GM18502 (cell line): ENCODE measurements at regions not wholly inside any gene's neighbourhood (a gene's known extent, or its start where the extent isn't known, plus 50 kb on each side); places are given as distances from the start of the nearest gene placed in this dataset.
"Not testable (repeated sequence)": the region's sequence is repeated elsewhere in the genome, so short reads cannot be mapped to it uniquely, and the experiment has no call there.

Experiments
- ATAC-seq: cut with Tn5 transposase; IDR thresholded peaks from one replicate; pipeline ENCODE4 v1.9.1; 2021; ENCODE audit warnings: mild to moderate bottlenecking; ENCODE audit not compliant: unreplicated experiment, poor library complexity

DNA sequence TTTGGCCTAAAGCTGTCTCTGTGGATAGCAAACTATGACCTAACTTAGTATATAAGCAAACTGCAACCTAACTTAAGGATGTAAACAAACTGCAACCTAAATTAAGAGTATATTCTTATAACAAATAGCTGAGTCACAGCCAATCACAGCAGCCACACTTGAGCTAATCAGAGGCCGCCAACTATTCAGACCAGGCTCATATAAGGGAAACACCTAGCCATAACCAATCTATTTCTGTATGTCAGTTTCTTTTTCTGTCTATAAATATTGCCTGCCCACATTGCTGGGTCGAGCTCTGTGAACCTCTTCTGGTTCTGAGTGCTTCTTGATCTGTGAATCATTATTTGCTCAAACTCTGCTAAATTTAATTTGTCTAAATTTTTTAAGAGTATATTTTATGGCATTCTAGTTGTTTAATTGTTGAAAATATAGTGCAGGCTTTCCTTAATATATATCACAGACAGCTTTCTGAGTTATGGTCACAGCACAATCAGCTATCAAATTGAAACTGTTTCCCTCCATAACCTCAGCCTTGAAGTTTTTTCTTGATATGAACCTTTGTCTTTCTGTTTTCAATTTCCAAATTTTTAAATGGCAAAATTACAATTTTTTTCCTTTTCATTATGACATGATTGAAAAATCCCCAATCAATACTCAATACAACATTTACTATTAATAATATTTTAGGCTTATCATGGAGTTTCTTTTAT lies 327.1 kb upstream of the NUDT12 start:
- ATAC-seq, result peak; percentile 91

DNA sequence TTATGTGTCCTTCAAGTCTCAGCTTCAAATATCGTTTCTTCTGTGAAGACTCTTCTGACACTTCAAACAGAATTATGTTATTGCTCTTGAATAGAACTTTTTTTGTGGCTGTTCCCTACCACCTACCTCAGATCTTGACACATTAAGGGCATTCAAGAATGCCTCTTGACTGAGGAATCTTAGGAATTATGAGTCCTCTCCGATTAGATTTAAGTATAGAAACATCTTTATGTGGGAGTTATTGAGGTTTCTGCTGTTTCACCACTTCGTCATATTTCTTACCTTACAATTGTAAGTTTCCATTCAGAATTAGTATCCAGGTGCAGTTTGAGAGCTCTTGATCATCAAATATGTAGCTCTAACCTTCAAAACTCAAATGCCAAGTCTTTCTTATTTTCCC lies 324.2 kb upstream of the NUDT12 start:
- no peak for ATAC-seq

GRCh38 chr5:103883143-103883542 lies 320.6 kb upstream of the NUDT12 start:
- ATAC-seq, result no peak

GRCh38 chr5:103881560-103881959 lies 319.0 kb upstream of the NUDT12 start:
- ATAC-seq, result no peak

GRCh38 chr5:103867857-103868598 lies 305.4 kb upstream of the NUDT12 start:
- ATAC-seq, result no peak

DNA sequence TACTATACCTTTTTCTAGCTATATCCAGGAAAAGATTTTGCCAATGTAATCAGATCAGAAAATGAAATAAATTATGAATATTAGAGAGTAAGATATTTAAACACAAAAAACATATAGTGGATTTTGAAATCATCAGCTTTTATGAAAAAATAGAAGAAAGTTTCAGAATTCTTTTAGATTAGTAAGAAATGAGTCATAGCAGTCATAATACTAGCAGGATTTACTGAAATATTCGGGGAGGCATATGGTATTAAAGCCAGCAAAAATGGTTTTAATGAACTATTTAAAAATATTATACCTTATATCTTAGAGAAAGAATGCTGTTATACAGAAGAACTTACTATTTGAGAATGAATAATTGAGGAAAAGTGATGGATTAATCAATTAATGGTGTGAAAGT lies 303.6 kb upstream of the NUDT12 start:
- ATAC-seq, result no peak

DNA sequence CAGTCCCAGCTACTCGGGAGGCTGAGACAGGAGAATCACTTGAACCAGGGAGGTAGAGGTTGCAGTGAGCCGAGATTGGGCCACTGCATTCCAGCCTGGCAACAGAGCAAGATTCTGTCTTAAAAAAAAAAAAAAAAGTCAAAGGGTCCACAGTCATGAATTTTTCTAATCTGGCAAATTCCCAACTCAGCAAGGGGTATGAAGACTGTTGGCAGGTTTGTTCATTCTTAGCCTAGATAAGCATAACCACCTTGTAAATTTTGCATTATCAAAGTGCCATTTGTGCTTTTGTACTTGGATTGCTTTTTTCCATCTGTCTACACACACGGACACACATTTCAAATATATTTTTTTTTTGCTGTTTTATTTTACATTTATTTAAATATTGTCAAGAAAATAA lies 299.8 kb upstream of the NUDT12 start:
- no peak for ATAC-seq

GRCh38 chr5:103860327-103860726 lies 297.7 kb upstream of the NUDT12 start:
- ATAC-seq, result no peak

- ATAC-seq, result not testable (repeated sequence)
Measured at GRCh38 chr5:103858367-103858766, 295.8 kb upstream of the NUDT12 start.

- ATAC-seq, result no peak
Measured at GRCh38 chr5:103851091-103851490, 288.5 kb upstream of the NUDT12 start.

- ATAC-seq, result peak; percentile 77
Measured at GRCh38 chr5:103849934-103850333, 287.3 kb upstream of the NUDT12 start.

DNA sequence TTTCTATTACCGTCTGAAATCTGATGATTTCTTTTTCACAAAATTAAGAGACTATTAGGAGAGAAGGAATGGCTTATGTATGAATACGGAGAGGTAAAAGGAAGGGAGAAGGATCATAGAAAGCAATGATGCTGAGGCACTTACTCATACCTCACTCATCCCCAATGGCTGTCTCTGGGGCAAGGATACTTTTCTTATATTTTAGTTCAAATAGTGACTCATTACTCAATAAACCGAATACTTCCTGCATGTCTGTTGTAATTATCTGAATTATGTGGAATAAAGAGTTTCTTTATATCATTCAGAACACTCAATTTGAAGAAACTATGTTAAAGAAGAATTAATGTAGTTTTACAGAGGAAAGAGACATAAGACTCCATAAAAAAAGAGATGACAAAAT lies 284.5 kb upstream of the NUDT12 start:
- no peak for ATAC-seq

DNA sequence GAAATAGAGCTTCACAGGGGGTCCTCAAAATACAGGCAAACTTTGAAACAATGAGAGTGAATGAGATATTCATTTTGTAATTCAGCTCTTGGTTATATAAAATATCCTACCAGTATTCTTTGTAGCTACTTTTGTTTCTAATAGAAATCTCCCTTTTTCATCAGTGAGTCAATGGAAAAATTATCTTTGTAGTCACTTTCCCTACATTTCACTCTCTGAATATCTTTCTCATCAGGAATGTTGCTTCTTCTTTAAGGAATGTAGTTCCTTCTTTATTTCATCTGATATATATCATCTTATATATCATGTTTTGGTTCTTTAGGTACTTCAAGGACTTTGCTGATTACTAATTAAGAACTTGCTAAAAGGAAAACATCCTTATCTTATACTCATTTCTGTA lies 280.3 kb upstream of the NUDT12 start:
- no peak for ATAC-seq

DNA sequence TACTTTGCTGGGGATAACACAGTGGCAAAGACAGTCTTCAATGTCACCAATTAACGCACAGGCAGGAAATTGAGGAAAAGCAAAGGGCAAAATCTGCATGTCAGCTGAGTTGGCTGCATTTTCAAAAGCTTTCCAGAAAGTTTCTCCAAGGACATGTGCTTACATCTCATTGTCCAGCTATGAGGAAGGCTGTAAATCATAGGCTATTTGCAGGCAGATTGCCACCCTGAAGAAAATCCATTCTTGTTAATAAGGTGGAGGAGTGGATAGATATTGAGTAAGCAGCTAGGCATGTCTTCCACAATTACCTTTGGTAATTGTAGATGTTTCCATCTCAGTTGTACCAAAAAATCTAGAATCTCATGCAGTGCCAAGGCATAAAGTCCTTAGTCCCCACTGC lies 278.0 kb upstream of the NUDT12 start:
- no peak for ATAC-seq

DNA sequence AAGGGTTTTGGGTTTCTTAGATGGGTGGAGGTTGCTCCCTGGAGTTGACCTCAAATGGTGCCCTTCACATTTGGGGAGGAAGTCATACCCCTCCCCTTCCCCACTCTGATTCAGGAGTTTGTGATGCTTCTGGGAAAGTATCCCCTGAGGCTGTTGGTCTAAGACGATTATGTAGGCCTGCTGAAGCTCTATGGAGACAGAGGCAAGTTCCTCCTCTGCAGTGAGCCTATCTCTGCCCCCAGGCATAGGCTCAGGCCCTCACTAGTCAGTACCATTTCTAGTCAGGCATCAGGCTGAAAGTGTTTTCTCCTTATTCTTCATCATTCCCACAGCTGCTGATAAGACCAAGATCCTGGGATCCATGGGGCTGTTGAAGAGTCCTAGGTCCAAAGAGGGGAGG lies 271.6 kb upstream of the NUDT12 start:
- no peak for ATAC-seq

DNA sequence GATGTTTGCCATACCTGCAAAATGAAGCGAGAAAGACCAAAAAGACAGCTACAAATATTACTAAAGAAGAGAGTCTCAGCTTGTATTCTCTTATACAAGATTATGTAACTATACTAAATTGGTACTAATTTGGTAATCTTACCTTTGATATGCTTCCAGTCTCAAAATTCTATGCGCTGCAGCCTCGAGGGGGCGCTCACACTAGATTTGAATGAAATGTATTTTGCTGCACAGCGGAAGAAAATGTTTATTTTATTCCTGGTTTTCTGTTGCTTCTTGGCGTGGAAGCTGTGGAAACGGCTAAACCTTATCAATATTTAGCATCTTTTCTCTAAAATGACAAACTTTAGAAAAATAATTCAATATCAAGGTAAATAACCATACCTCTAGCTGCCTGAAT lies 267.0 kb upstream of the NUDT12 start:
- ATAC-seq, result no peak

- no peak for ATAC-seq
Measured at GRCh38 chr5:103827976-103828375, 265.4 kb upstream of the NUDT12 start.

- no peak for ATAC-seq
Measured at GRCh38 chr5:103821361-103821760, 258.8 kb upstream of the NUDT12 start.

DNA sequence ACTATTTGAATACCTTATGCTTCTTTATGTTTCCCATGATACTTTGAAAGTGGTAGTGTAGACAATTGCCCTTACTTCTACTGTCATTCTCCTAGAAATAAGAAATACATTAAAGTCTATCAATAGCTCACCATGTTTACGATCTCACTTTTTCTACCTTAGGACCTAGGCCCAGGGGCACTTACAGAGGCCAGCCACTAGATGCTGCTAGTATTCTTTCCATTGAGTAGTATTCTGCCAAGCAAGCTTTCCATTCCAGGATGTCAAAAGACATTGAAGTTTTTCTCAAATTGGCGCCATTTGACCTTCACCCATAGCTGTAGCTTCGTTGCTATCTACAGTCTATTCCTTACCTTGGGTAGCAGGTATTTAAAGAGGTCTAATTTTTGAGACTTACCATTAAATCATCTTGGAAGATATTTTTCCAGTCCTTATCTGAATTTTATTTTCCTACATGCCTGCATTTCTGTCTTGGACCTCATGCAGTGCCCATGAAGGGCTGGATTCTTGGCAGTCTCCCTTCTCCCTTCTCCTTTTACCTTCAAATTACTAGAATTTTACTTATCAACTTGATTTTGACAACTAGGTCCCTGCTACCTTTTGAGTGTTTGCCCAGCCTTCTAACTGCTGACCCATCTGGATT lies 246.0 kb upstream of the NUDT12 start:
- peak; percentile 92 for ATAC-seq

DNA sequence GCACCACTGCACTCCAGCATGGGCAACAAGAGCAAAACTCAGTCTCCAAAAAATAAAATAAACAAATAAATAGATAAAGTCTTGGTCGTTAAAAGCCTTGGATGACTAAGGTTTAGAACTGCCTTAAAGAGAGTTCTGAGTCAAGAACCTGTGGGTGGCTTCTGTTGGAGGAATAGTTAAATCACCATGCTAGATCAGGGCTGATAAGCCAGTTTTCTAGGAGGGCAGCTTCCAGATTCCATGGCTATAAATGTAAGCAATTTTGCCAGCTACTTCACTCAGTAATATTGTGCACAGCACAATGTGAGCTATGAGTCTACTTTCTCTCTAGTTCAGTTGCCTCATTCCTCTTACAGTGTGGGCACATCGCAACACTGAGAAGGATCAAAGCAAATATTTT lies 242.1 kb upstream of the NUDT12 start:
- ATAC-seq, result no peak

DNA sequence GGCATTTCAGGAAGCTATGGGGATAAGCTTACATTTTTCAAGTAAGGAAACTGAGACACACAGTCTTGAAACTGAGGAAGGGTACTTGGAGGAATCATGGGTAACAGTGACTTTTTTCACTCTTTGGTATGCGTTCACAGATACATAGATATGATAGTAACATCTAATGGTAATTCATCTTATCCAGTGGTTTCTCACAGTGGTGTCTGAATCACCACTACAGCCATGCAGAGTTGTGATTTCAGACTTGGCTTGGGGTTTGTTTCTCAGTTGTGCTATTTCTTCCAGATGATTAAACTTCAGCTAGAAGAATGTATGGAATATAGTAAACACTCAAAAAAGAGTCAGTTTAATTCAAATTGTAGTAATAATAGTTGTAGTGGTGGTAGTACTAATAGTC lies 239.1 kb upstream of the NUDT12 start:
- no peak for ATAC-seq
